ENCODE measurements at regions not wholly inside any gene's neighbourhood (a gene's known extent, or its start where the extent isn't known, plus 50 kb on each side); places are given as distances from the start of the nearest gene placed in this dataset.

DNA sequence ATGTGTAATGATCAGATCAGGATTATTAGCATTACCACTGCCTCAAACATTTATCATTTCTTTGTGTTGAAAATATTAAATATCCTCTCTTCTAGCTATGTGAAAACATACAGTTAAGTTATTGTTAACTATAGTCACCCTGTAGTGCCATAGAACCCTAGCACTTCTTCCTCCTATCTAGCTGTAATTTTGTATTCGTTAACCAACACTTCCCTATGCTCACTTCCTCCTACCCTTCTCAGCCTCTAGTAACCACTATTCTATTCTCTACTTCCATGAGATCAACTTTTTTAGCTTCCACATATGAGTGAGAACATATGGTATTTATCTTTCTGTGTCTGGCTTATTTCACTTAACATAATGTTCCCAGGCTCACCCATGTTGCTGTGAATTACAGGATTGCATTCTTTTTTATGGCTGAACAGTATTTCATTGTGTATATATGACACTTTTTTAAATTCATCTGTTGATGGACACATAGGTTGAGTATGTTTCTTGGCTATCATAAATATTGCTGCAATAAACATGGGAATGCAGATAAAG, 132.7 kb upstream of the RHOBTB1 start:
- Mint-ChIP-seq H3K27ac (no peak overlapping the region), H3K4me3 (no peak overlapping the region), H3K36me3 (ENCODE audit: low read depth) (no peaks in the 10 kb centered on the region), H3K9me3 (no peaks in the 10 kb centered on the region), H3K4me1 (ENCODE audit: low read depth) (no peaks in the 10 kb centered on the region), H3K27me3 (ENCODE audit: insufficient read depth) (peaks cover 6% of the 10 kb centered on the region)
- DNase-seq (ENCODE audit: low spot score), result no peak
- intact Hi-C loops (cut with micrococcal nuclease), result no loop called here

DNA sequence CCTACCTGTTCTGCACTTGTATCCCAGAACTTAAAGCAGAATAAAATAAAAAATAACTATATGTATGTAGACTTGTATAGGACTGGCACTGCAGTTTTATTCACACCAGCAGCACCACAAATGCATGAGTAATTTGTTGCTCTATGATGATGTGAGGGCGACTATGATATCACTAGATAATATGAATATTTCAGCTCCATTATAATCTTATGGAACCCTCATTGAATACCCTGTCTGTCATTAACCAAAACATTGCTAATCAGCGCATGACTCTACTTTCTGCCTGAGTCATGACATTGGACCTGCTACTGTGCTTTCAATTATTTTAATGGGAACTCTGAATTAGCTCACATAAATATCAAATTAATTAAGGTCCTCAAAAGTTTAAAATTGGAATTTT, 129.4 kb upstream of the RHOBTB1 start:
- intact Hi-C loops (cut with micrococcal nuclease), result no loop called here
- no peak for DNase-seq (ENCODE audit: low spot score)
- peaks cover 6% of the 10 kb centered on the region for H3K27me3 Mint-ChIP-seq (ENCODE audit: insufficient read depth)
- H3K4me1 Mint-ChIP-seq (ENCODE audit: low read depth), result no peaks in the 10 kb centered on the region
- H3K4me3 Mint-ChIP-seq, result no peak overlapping the region
- H3K9me3 Mint-ChIP-seq, result no peaks in the 10 kb centered on the region
- H3K27ac Mint-ChIP-seq, result no peak overlapping the region
- H3K36me3 Mint-ChIP-seq (ENCODE audit: low read depth), result no peaks in the 10 kb centered on the region

DNA sequence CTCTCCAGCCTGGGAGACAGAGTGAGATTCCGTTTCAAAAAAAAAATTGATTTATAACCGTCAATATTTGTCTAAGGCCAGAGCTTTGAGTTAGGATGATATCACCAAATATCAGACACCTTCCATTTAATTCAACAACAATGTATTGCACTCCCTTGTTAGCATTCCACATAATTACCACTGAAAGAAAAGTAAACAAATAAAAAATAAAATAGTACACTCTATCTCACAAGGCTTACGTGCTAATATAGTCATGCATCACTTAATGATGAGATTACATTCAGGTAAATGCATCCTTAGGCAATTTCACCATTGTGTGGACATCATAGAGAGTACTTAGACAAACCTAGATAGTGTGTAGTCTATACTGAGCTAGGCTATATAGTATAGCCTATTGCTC, 127.6 kb upstream of the RHOBTB1 start:
- H3K4me3 Mint-ChIP-seq, result no peak overlapping the region
- H3K27ac Mint-ChIP-seq, result no peak overlapping the region

DNA sequence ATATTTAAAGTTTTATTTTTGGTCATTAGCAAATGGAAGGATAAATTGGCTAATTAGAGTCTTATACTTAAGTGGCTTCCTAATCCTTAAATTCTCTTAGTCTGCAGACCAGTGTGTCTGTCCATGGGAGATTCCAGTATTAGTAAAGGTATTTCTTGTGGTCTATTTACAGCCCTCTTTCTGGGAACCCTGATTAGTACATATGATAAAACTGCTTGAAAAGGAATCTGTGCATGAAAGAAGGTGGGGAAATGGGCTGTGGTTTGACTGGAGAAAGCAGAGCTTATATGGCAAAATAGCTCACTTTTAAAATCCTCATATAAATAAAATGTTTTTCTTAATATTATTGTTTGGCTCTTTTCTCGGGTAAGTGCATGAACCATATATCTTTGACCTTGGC, 124.5 kb upstream of the RHOBTB1 start:
- H3K4me3 Mint-ChIP-seq, result no peak overlapping the region
- H3K4me1 Mint-ChIP-seq (ENCODE audit: low read depth), result no peaks in the 10 kb centered on the region
- H3K27ac Mint-ChIP-seq, result no peak overlapping the region
- DNase-seq (ENCODE audit: low spot score), result no peak
- intact Hi-C loops (cut with micrococcal nuclease), result no loop called here
- no peaks in the 10 kb centered on the region for H3K9me3 Mint-ChIP-seq
- H3K36me3 Mint-ChIP-seq (ENCODE audit: low read depth), result no peaks in the 10 kb centered on the region
- H3K27me3 Mint-ChIP-seq (ENCODE audit: insufficient read depth), result peaks cover 11% of the 10 kb centered on the region

More for the DNA sequence above, 127.6 kb upstream of the RHOBTB1 start:
- no peaks in the 10 kb centered on the region for H3K36me3 Mint-ChIP-seq (ENCODE audit: low read depth)
- H3K9me3 Mint-ChIP-seq, result no peaks in the 10 kb centered on the region
- H3K4me1 Mint-ChIP-seq (ENCODE audit: low read depth), result no peaks in the 10 kb centered on the region
- peaks cover 9% of the 10 kb centered on the region for H3K27me3 Mint-ChIP-seq (ENCODE audit: insufficient read depth)
- intact Hi-C loops (cut with micrococcal nuclease), result no loop called here
- no peak for DNase-seq (ENCODE audit: low spot score)

- DNase-seq (ENCODE audit: low spot score), result no peak
- no peaks in the 10 kb centered on the region for H3K36me3 Mint-ChIP-seq (ENCODE audit: low read depth)
- H3K27ac Mint-ChIP-seq, result no peak overlapping the region
- intact Hi-C loops (cut with micrococcal nuclease), result no loop called here
- no peaks in the 10 kb centered on the region for H3K9me3 Mint-ChIP-seq
- no peaks in the 10 kb centered on the region for H3K4me1 Mint-ChIP-seq (ENCODE audit: low read depth)
- H3K4me3 Mint-ChIP-seq, result no peak overlapping the region
- peaks cover 9% of the 10 kb centered on the region for H3K27me3 Mint-ChIP-seq (ENCODE audit: insufficient read depth)
These were observed 123.8 kb upstream of the RHOBTB1 start for GRCh38 chr10:61067671-61068336.

DNA sequence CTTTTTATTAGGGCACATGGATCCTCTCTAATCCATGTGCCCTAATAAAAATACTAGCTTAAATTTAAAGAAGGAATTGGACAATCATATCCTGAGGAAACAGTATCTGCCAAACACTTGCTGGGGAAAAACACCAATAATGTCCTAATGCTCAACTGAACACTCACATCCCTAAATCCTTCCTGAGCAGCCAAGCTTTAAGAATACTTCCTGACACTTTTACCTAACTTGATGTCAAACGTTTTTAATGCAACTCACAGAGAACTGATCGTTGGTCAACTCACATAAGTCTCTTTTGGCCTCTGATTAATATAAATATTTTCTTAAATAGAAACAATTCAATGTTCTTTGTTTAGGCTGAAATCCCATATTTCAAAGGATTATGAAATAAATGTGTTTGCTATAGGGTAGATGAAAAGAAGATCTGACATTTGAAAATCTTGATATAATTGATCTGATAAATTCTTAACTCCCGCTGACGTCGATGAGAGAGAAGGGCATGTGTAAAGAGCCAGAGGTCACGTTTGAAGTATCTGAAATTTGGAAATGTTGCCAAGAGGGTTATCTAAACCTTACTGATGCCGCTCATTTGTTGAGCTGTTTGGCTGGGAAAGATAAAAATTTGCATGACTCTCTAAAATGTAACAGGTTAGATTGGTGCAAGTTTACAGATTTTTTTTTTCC, 122.8 kb upstream of the RHOBTB1 start:
- no peaks in the 10 kb centered on the region for H3K4me1 Mint-ChIP-seq (ENCODE audit: low read depth)
- H3K27ac Mint-ChIP-seq, result no peak overlapping the region
- intact Hi-C loops (cut with micrococcal nuclease), result no loop called here
- H3K4me3 Mint-ChIP-seq, result no peak overlapping the region
- no peaks in the 10 kb centered on the region for H3K9me3 Mint-ChIP-seq
- H3K36me3 Mint-ChIP-seq (ENCODE audit: low read depth), result no peaks in the 10 kb centered on the region
- peaks cover 8% of the 10 kb centered on the region for H3K27me3 Mint-ChIP-seq (ENCODE audit: insufficient read depth)
- no peak for DNase-seq (ENCODE audit: low spot score)

GRCh38 chr10:61065051-61065450, 121.1 kb upstream of the RHOBTB1 start:
- no peaks in the 10 kb centered on the region for H3K36me3 Mint-ChIP-seq (ENCODE audit: low read depth)
- intact Hi-C loops (cut with micrococcal nuclease), result no loop called here
- no peak overlapping the region for H3K27ac Mint-ChIP-seq
- no peak for DNase-seq (ENCODE audit: low spot score)
- H3K4me1 Mint-ChIP-seq (ENCODE audit: low read depth), result no peaks in the 10 kb centered on the region
- peaks cover 8% of the 10 kb centered on the region for H3K27me3 Mint-ChIP-seq (ENCODE audit: insufficient read depth)
- no peaks in the 10 kb centered on the region for H3K9me3 Mint-ChIP-seq
- no peak overlapping the region for H3K4me3 Mint-ChIP-seq

GRCh38 chr10:61064356-61064755, 120.4 kb upstream of the RHOBTB1 start:
- H3K27ac Mint-ChIP-seq, result no peak overlapping the region
- no peak for DNase-seq (ENCODE audit: low spot score)
- no peak overlapping the region for H3K4me3 Mint-ChIP-seq
- H3K36me3 Mint-ChIP-seq (ENCODE audit: low read depth), result no peaks in the 10 kb centered on the region
- no peaks in the 10 kb centered on the region for H3K9me3 Mint-ChIP-seq
- H3K27me3 Mint-ChIP-seq (ENCODE audit: insufficient read depth), result peaks cover 8% of the 10 kb centered on the region
- H3K4me1 Mint-ChIP-seq (ENCODE audit: low read depth), result no peaks in the 10 kb centered on the region
- intact Hi-C loops (cut with micrococcal nuclease), result no loop called here

DNA sequence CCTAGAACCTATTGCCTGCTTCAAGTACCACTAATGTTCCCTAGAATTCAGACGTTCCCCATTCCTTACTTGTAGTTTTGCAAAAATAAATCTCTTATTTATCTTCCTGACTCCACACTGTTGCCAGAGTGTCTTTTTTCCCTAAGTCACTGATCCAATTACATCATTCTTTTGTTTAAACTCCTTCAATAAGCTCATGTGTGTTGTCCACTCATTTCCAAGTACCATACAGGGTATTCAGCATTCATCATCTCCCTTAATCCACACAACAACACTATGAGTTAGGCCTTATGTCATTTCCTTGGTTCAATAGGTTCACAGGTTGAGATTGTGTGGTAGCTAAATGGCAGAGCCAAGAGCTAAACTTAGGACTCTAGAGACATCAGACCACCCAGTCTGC, 119.9 kb upstream of the RHOBTB1 start:
- no peak for DNase-seq (ENCODE audit: low spot score)
- Mint-ChIP-seq H3K27me3 (ENCODE audit: insufficient read depth) (peaks cover 8% of the 10 kb centered on the region), H3K27ac (no peak overlapping the region), H3K4me3 (no peak overlapping the region), H3K4me1 (ENCODE audit: low read depth) (no peaks in the 10 kb centered on the region), H3K36me3 (ENCODE audit: low read depth) (no peaks in the 10 kb centered on the region), H3K9me3 (no peaks in the 10 kb centered on the region)
- intact Hi-C loops (cut with micrococcal nuclease), result no loop called here

- intact Hi-C loops (cut with micrococcal nuclease), result no loop called here
- no peak for DNase-seq (ENCODE audit: low spot score)
- H3K4me1 Mint-ChIP-seq (ENCODE audit: low read depth), result no peaks in the 10 kb centered on the region
- no peak overlapping the region for H3K4me3 Mint-ChIP-seq
- H3K27ac Mint-ChIP-seq, result no peak overlapping the region
- H3K36me3 Mint-ChIP-seq (ENCODE audit: low read depth), result no peaks in the 10 kb centered on the region
- no peaks in the 10 kb centered on the region for H3K9me3 Mint-ChIP-seq
- peaks cover 7% of the 10 kb centered on the region for H3K27me3 Mint-ChIP-seq (ENCODE audit: insufficient read depth)
These were observed 119.0 kb upstream of the RHOBTB1 start for GRCh38 chr10:61063034-61063433.

DNA sequence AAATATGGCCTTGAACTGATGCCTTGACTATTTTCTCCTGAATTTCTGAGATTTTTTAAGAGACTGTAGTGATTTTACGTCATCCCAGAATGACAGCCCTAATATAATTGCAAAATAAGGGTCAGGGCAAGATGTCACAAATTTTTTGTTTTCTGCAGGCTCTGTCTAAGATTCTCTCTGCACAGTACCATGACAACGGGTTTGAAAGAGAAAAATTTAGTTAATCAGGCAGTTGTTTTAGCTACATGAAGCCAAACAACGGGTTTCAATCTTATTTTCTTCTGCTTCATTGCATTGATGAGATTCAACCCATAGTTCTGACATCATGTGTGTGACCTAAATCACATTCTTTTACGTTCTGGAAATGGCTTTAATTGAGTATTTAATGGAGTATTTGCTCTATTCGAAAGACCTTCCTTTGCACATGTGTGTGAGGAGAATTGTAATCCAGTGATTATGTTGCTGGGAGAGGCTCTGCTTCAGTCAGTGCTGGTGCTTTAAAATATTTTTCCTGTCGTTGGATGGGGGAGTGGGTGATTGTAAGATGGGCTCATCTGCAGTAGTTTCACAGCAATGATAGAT, 118.0 kb upstream of the RHOBTB1 start:
- H3K4me3 Mint-ChIP-seq, result no peak overlapping the region

GRCh38 chr10:61059636-61060035, 115.7 kb upstream of the RHOBTB1 start:
- Mint-ChIP-seq H3K27ac (no peak overlapping the region), H3K4me1 (ENCODE audit: low read depth) (no peaks in the 10 kb centered on the region), H3K36me3 (ENCODE audit: low read depth) (no peaks in the 10 kb centered on the region)

More for the DNA sequence above, 118.0 kb upstream of the RHOBTB1 start:
- DNase-seq (ENCODE audit: low spot score), result no peak
- H3K27ac Mint-ChIP-seq, result no peak overlapping the region
- H3K27me3 Mint-ChIP-seq (ENCODE audit: insufficient read depth), result peaks cover 5% of the 10 kb centered on the region
- H3K36me3 Mint-ChIP-seq (ENCODE audit: low read depth), result no peaks in the 10 kb centered on the region
- no peaks in the 10 kb centered on the region for H3K9me3 Mint-ChIP-seq
- intact Hi-C loops (cut with micrococcal nuclease), result no loop called here
- H3K4me1 Mint-ChIP-seq (ENCODE audit: low read depth), result no peaks in the 10 kb centered on the region

GRCh38 chr10:61052469-61053205, 108.7 kb upstream of the RHOBTB1 start:
- Mint-ChIP-seq H3K27ac (no peak overlapping the region), H3K9me3 (no peaks in the 10 kb centered on the region), H3K36me3 (ENCODE audit: low read depth) (no peaks in the 10 kb centered on the region), H3K4me3 (no peak overlapping the region), H3K27me3 (ENCODE audit: insufficient read depth) (no peaks in the 10 kb centered on the region), H3K4me1 (ENCODE audit: low read depth) (no peaks in the 10 kb centered on the region)
- intact Hi-C loops (cut with micrococcal nuclease), result no loop called here
- DNase-seq (ENCODE audit: low spot score), result no peak

More at GRCh38 chr10:61059636-61060035, 115.7 kb upstream of the RHOBTB1 start:
- no peak for DNase-seq (ENCODE audit: low spot score)
- no peaks in the 10 kb centered on the region for H3K9me3 Mint-ChIP-seq
- intact Hi-C loops (cut with micrococcal nuclease), result no loop called here
- H3K4me3 Mint-ChIP-seq, result no peak overlapping the region
- no peaks in the 10 kb centered on the region for H3K27me3 Mint-ChIP-seq (ENCODE audit: insufficient read depth)
